H1 (cell line): ENCODE measurements at regions not wholly inside any gene's neighbourhood (a gene's known extent, or its start where the extent isn't known, plus 50 kb on each side); places are given as distances from the start of the nearest gene placed in this dataset.
A peak's percentile ranks its signal among the peaks of the same experiment; 100 is the strongest.

Source experiments
- CTCF ChIA-PET: fragments of 300-600 bp; sonication (Branson Sonifier 250); formaldehyde crosslinking; loops from one replicate; lab custom pipeline; 2021; ENCODE audit not compliant: partially characterized antibody; lab: Charles Lee
- POLR2A ChIA-PET: fragments of 300-600 bp; sonication (Branson Sonifier 250); formaldehyde crosslinking; loops from one replicate; lab custom pipeline; 2021; ENCODE audit warnings: inconsistent platforms; ENCODE audit not compliant: partially characterized antibody; lab: Charles Lee
- DNase-seq, 2 experiments: peaks; one replicate each; pipeline versions ENCODE4 v3.0.0 to v3.0.0-alpha.2; 2010 to 2022; ENCODE audit warnings: low spot score in 2 of 2, low read depth in 1 of 2, mixed read lengths in 1 of 2
- FAIRE-seq: peaks from 2 replicates; lab custom pipeline; 2011; peaks lifted over from hg19 to GRCh38; lab: Jason Lieb, UNC
- H2AFZ ChIP-seq: 2 replicates; pipeline ENCODE4 v1.8.1; 2012; ENCODE audit warnings: low read length, inconsistent platforms
- H2AK5ac ChIP-seq: 2 replicates; pipeline ENCODE4 v1.6.1; 2013; ENCODE audit warnings: low read depth, low read length
- H2BK120ac ChIP-seq: replicated peaks from 2 replicates; pipeline ENCODE3; 2013; ENCODE audit warnings: low read depth, low read length, inconsistent platforms
- H2BK12ac ChIP-seq: 2 replicates; pipeline ENCODE4 v1.6.1; 2013; ENCODE audit warnings: low read depth, low read length
- H2BK15ac ChIP-seq: 2 replicates; pipeline ENCODE4 v1.6.1; 2013; ENCODE audit warnings: low read length
- H2BK20ac ChIP-seq: 2 replicates; pipeline ENCODE4 v1.6.1; 2013; ENCODE audit warnings: low read length
- H2BK5ac ChIP-seq: 2 replicates; pipeline ENCODE4 v1.6.1; 2013; ENCODE audit warnings: low read depth, low read length
- H3K14ac ChIP-seq: 2 replicates; pipeline ENCODE4 v1.6.1; 2013; ENCODE audit warnings: inconsistent platforms; ENCODE audit not compliant: insufficient read length
- H3K18ac ChIP-seq: 2 replicates; pipeline ENCODE4 v1.6.1; 2013; ENCODE audit warnings: low read length; ENCODE audit errors: extremely low read depth
- H3K23ac ChIP-seq: 2 replicates; pipeline ENCODE4 v1.6.1; 2013; ENCODE audit warnings: inconsistent platforms; ENCODE audit not compliant: insufficient read length
- H3K23me2 ChIP-seq: 2 replicates; pipeline ENCODE4 v1.6.1; 2013; ENCODE audit warnings: low read depth, low read length
- H3K27ac ChIP-seq: 2 replicates; pipeline ENCODE4 v1.6.1; 2011; ENCODE audit warnings: low read depth, low read length, inconsistent platforms
- H3K27me3 ChIP-seq, 4 experiments: replicated peaks in 1 of 4; 1 replicate in 1 of 4; 2 replicates in 3 of 4; pipeline versions ENCODE4 v1.6.1 to v1.8.1; 2011 to 2013; ENCODE audit warnings: low read length in 3 of 4, mild to moderate bottlenecking in 3 of 4, inconsistent platforms in 2 of 4, mixed read lengths in 2 of 4, moderate library complexity in 1 of 4; ENCODE audit not compliant: control insufficient read depth in 3 of 4, insufficient read depth in 3 of 4; ENCODE audit errors: extremely low read depth in 1 of 4
- H3K36me3 ChIP-seq, 4 experiments: 2 replicates each; pipeline versions ENCODE4 v1.6.1 to v1.8.1; 2011 to 2013; ENCODE audit warnings: mild to moderate bottlenecking in 4 of 4, low read length in 3 of 4, moderate library complexity in 2 of 4, control low read depth in 1 of 4, inconsistent platforms in 1 of 4; ENCODE audit not compliant: insufficient read depth in 4 of 4, control insufficient read depth in 2 of 4
- H3K4ac ChIP-seq: replicated peaks from 2 replicates; pipeline ENCODE3; 2013; ENCODE audit warnings: low read length, low read depth, mixed read lengths, inconsistent platforms; ENCODE audit not compliant: insufficient read length
- H3K4me1 ChIP-seq, 4 experiments: replicated peaks in 1 of 4; 1 replicate in 1 of 4; 2 replicates in 3 of 4; pipeline versions ENCODE4 v1.6.1 to v1.8.1; 2011 to 2013; ENCODE audit warnings: low read length in 3 of 4, inconsistent platforms in 2 of 4, mixed read lengths in 1 of 4; ENCODE audit not compliant: insufficient read depth in 4 of 4, control insufficient read depth in 3 of 4
- H3K4me2 ChIP-seq, 2 experiments: 2 replicates each; pipeline versions ENCODE4 v1.6.1 to v1.8.1; 2011 to 2013; ENCODE audit warnings: low read depth in 2 of 2, low read length in 2 of 2, control low read depth in 1 of 2, inconsistent platforms in 1 of 2, mild to moderate bottlenecking in 1 of 2; ENCODE audit not compliant: insufficient read depth in 1 of 2
- H3K4me3 ChIP-seq, 4 experiments: fragments of 200-600, 300-600 bp in 1 of 4; sonication (generic), shearing (Covaris generic), sonication (Bioruptor Twin) in 1 of 4; 2 replicates each; pipeline versions ENCODE4 v1.5.1 to v1.8.1; 2011 to 2016; ENCODE audit warnings: low read length in 4 of 4, low read depth in 3 of 4, control low read depth in 2 of 4, inconsistent platforms in 2 of 4, mild to moderate bottlenecking in 2 of 4, mixed read lengths in 1 of 4, moderate library complexity in 1 of 4; ENCODE audit not compliant: insufficient read depth in 2 of 4; ENCODE audit errors: extremely low read depth in 1 of 4
- H3K56ac ChIP-seq: replicated peaks from 2 replicates; pipeline ENCODE3; 2013; ENCODE audit warnings: low read depth, mild to moderate bottlenecking, mixed read lengths, low read length, inconsistent platforms; ENCODE audit not compliant: insufficient read length
- H3K79me1 ChIP-seq: 2 replicates; pipeline ENCODE4 v1.6.1; 2013; ENCODE audit warnings: low read depth, low read length, control low read depth
- H3K79me2 ChIP-seq, 2 experiments: 2 replicates each; pipeline versions ENCODE4 v1.6.1 to v1.8.1; 2012 to 2013; ENCODE audit warnings: low read length in 2 of 2, mild to moderate bottlenecking in 2 of 2, inconsistent platforms in 1 of 2; ENCODE audit not compliant: insufficient read depth in 2 of 2, control insufficient read depth in 1 of 2
- H3K9ac ChIP-seq, 4 experiments: replicated peaks in 1 of 4; 1 replicate in 1 of 4; 2 replicates in 3 of 4; pipeline versions ENCODE4 v1.6.1 to v1.8.1; 2011 to 2013; ENCODE audit warnings: low read depth in 3 of 4, low read length in 3 of 4, control low read depth in 2 of 4, mild to moderate bottlenecking in 2 of 4, moderate library complexity in 2 of 4, inconsistent platforms in 1 of 4; ENCODE audit errors: extremely low read depth in 1 of 4
- H3K9me3 ChIP-seq, 2 experiments: 2 replicates each; pipeline versions ENCODE4 v1.6.1 to v1.8.1; 2012 to 2013; ENCODE audit warnings: mild to moderate bottlenecking in 2 of 2, moderate library complexity in 2 of 2, control low read depth in 1 of 2, inconsistent platforms in 1 of 2, low read depth in 1 of 2, low read length in 1 of 2, mixed read lengths in 1 of 2; ENCODE audit not compliant: insufficient read depth in 2 of 2
- H4K20me1 ChIP-seq, 2 experiments: replicated peaks in 1 of 2; 2 replicates each; pipeline versions ENCODE3 to v1.8.1; 2011 to 2013; ENCODE audit warnings: inconsistent platforms in 2 of 2, low read length in 2 of 2, mild to moderate bottlenecking in 1 of 2; ENCODE audit not compliant: insufficient read depth in 2 of 2, control insufficient read depth in 1 of 2
- H4K5ac ChIP-seq: 2 replicates; pipeline ENCODE4 v1.6.1; 2013; ENCODE audit warnings: low read length, low read depth, mixed read lengths, inconsistent platforms; ENCODE audit not compliant: insufficient read length
- H4K8ac ChIP-seq: 2 replicates; pipeline ENCODE4 v1.8.0; 2013; ENCODE audit warnings: mild to moderate bottlenecking, moderate library complexity, low read length, inconsistent platforms; ENCODE audit not compliant: insufficient read depth; ENCODE audit errors: extremely low read depth
- H4K91ac ChIP-seq: replicated peaks from 2 replicates; pipeline ENCODE3; 2013; ENCODE audit warnings: low read length, mixed read lengths, inconsistent platforms; ENCODE audit not compliant: insufficient read length
- CREB1 ChIP-seq: IDR thresholded peaks from 2 replicates; pipeline ENCODE4 v1.6.1; 2012; ENCODE audit warnings: inconsistent platforms
- EP300 ChIP-seq, 2 experiments: IDR thresholded peaks; 1 replicate in 1 of 2; 2 replicates in 1 of 2; pipeline ENCODE4 v1.6.1; 2011 to 2012; ENCODE audit warnings: low read depth in 2 of 2, low read length in 2 of 2, mild to moderate bottlenecking in 2 of 2, borderline replicate concordance in 1 of 2, inconsistent platforms in 1 of 2, moderate library complexity in 1 of 2
- HDAC6 ChIP-seq: IDR thresholded peaks from one replicate; pipeline ENCODE4 v1.7.1; 2012; ENCODE audit warnings: low read depth, mild to moderate bottlenecking, inconsistent platforms, low read length, moderate library complexity
- KDM1A ChIP-seq: fragments of 200-600, 300-600 bp; sonication (generic); IDR thresholded peaks from 2 replicates; pipeline ENCODE4 v1.7.1; 2016; ENCODE audit warnings: mild to moderate bottlenecking, low read length, borderline replicate concordance
- KDM4A ChIP-seq: IDR thresholded peaks from one replicate; pipeline ENCODE4 v1.7.1; 2012; ENCODE audit warnings: low read depth, mild to moderate bottlenecking, moderate library complexity, low read length, inconsistent platforms; ENCODE audit not compliant: severe bottlenecking
- POLR2A ChIP-seq, 2 experiments: IDR thresholded peaks; 1 replicate in 1 of 2; 2 replicates in 1 of 2; pipeline ENCODE4 v1.6.1; 2011; ENCODE audit warnings: low read depth in 2 of 2, low read length in 2 of 2, mild to moderate bottlenecking in 2 of 2; ENCODE audit errors: control extremely low read depth in 1 of 2
- RAD21 ChIP-seq, 2 experiments: IDR thresholded peaks in 1 of 2; conservative IDR thresholded peaks in 1 of 2; 2 replicates each; pipeline ENCODE4 v1.6.1; 2011; ENCODE audit warnings: low read depth in 2 of 2, low read length in 2 of 2, improper control_type of control experiment in 1 of 2, inconsistent platforms in 1 of 2, mild to moderate bottlenecking in 1 of 2, moderate library complexity in 1 of 2
- SIX5 ChIP-seq: IDR thresholded peaks from 2 replicates; pipeline ENCODE4 v1.6.1; 2011; ENCODE audit warnings: mild to moderate bottlenecking, low read depth, low read length
- TEAD4 ChIP-seq: IDR thresholded peaks from 2 replicates; pipeline ENCODE4 v1.6.1; 2012; ENCODE audit warnings: low read depth, low read length, inconsistent platforms, mixed read lengths
- WGBS, 2 experiments: shearing (Covaris generic) in 1 of 2; methylation state at CpG; one replicate each; pipeline versions ENCODE4 v1.1.6 to v1.1.7; 2013 to 2015; ENCODE audit warnings: low lambda C conversion rate in 2 of 2, mixed read lengths in 2 of 2, inconsistent platforms in 1 of 2, low coverage in 1 of 2, missing lambda C conversion rate in 1 of 2; ENCODE audit not compliant: insufficient replicate concordance in 2 of 2, insufficient coverage in 1 of 2, insufficient read length in 1 of 2; ENCODE audit errors: extremely low coverage in 1 of 2, missing lambda C conversion rate in 1 of 2; 5-methylcytosine and 5-hydroxymethylcytosine counted together
- TF ChIP-seq, protein P1 (sequence below): IDR thresholded peaks from 2 replicates; pipeline ENCODE4 v1.6.1; 2012; ENCODE audit warnings: inconsistent platforms

DNA sequence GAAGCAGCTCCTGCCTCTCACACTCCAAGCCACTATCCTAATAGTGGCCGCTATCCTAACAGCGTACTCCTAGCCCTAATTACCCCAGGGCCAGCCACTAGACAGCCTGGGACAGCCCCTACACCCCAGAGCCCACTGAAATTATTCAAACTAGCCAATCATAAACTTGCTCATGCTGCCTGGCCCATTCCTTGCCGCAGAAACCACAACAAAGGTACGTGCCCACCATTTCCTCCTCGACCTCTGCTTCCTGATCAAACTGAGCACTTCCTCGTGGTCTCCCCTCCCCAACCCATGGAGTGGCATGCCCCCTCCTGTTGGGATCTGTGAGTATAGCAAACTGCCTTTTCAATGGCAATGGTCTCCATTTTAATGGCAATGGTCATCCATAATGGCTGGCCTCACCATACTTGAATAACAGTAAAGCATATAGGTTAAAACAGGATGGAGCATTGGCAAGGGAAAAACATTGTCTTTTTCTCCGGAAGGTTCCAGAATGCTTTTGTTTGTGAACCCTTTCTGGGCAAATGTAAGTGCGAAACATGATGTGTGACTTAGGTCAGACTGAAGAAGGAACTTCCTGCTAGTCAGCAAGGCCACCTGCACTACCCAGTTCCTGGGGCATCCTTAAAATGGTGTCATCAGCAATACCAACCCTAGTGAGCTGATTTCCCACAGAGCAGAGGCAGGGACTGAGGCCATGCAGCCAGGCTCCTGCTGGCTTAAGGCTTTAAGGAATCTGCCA, 107.1 kb upstream of the ATP6AP2 start:
- 81% methylated on average over 7 of the region's 8 CpGs; no CpG with 5 or more reads in 1 of the 2 experiments for WGBS, 2 experiments

More for the DNA sequence above, 107.1 kb upstream of the ATP6AP2 start:
- H3K4me2 ChIP-seq: peak overlapping the region; percentile 4 to 46; a peak in 3 of 4 replicates
- 0 out of 8 replicates have a peak overlapping the region, but pooled peaks of 1 of the 4 experiments have one; percentile 28 for H3K4me3 ChIP-seq
- no peak overlapping the region for H3K56ac ChIP-seq
- TF ChIP-seq SIX5 (no peak), RAD21 (IDR thresholded peaks at IDR 0.05 in 1 of 2, conservative IDR thresholded peaks at IDR 0.05 in 1 of 2; ENCODE audit: low read depth in 2 of 2, low read length in 2 of 2) (no peak), TEAD4 (peak; percentile 29; the same call in 1 of the 2 replicates), KDM1A (peak; percentile 96), POLR2A (IDR thresholded peaks at IDR 0.05; ENCODE audit: control extremely low read depth in 1 of 2, low read depth in 2 of 2, low read length in 2 of 2) (no peak), CREB1 (no peak), HDAC6 (no peak), EP300 (IDR thresholded peaks at IDR 0.05; ENCODE audit: borderline replicate concordance in 1 of 2, low read depth in 2 of 2, low read length in 2 of 2) (no peak), KDM4A (no peak)
- TF ChIP-seq, protein P1, sequence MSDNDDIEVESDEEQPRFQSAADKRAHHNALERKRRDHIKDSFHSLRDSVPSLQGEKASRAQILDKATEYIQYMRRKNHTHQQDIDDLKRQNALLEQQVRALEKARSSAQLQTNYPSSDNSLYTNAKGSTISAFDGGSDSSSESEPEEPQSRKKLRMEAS: peak; percentile 36; the same call in 1 of the 2 replicates
- H2BK5ac ChIP-seq: no peak overlapping the region
- H3K27me3 ChIP-seq: no peaks in the 10 kb centered on the region
- H4K20me1 ChIP-seq: no peaks in the 10 kb centered on the region
- no peak overlapping the region for H2AFZ ChIP-seq
- no peak overlapping the region for H3K9ac ChIP-seq
- H3K18ac ChIP-seq: no peak overlapping the region
- FAIRE-seq: peak; percentile 100
- ChIA-PET POLR2A (no interaction called here), CTCF (interaction anchor here (1.4 to 1.5 kb wide), 2 partner anchors 62 to 70 kb away, joined by 4 to 5 read pairs; no protein-coding TSS in a partner anchor)
- DNase-seq: no peak
- H3K27ac ChIP-seq: no peak overlapping the region
- no peak overlapping the region for H3K23ac ChIP-seq
- H4K91ac ChIP-seq: no peak overlapping the region
- no peak overlapping the region for H2AK5ac ChIP-seq
- no peaks in the 10 kb centered on the region for H3K79me1 ChIP-seq
- H3K9me3 ChIP-seq: no peaks in the 10 kb centered on the region
- no peak overlapping the region for H2BK20ac ChIP-seq
- no peaks in the 10 kb centered on the region for H3K23me2 ChIP-seq
- H3K79me2 ChIP-seq: no peaks in the 10 kb centered on the region
- no peak overlapping the region for H4K8ac ChIP-seq
- H3K4ac ChIP-seq: no peak overlapping the region
- no peak overlapping the region for H2BK12ac ChIP-seq
- no peaks in the 10 kb centered on the region; a peak in 1 of 8 replicates for H3K36me3 ChIP-seq
- 0 out of 2 replicates have a peak overlapping the region, but pooled peaks have one; percentile 92 for H2BK15ac ChIP-seq
- H3K4me1 ChIP-seq: peaks cover 9 to 20% (median 17%) of the 10 kb centered on the region in 4 experiments; a peak in 6 of 7 replicates
- H2BK120ac ChIP-seq: no peak overlapping the region
- H4K5ac ChIP-seq: no peak overlapping the region
- H3K14ac ChIP-seq: no peak overlapping the region
